ENCODE measurements at regions not wholly inside any gene's neighbourhood (a gene's known extent, or its start where the extent isn't known, plus 50 kb on each side); places are given as distances from the start of the nearest gene placed in this dataset.

GRCh38 chr10:130440971-130441370 lies 304.8 kb downstream of the GLRX3 start:
- TF ChIP-seq CTCF (conservative IDR thresholded peaks at IDR 0.05; ENCODE audit: low read depth, low read length) (no peak), EZH2 (IDR thresholded peaks at IDR 0.05; ENCODE audit: low read length, unreplicated experiment) (no peak), EZH2phosphoT487 (IDR thresholded peaks at IDR 0.05; ENCODE audit: borderline replicate concordance, low read length) (no peak)
